ENCODE measurements at regions not wholly inside any gene's neighbourhood (a gene's known extent, or its start where the extent isn't known, plus 50 kb on each side); places are given as distances from the start of the nearest gene placed in this dataset.

GRCh38 chr4:29867412-29867811 lies 852.8 kb upstream of the PCDH7 start:
- TF ChIP-seq CTCF (IDR thresholded peaks at IDR 0.05) (no peak), POLR2A (IDR thresholded peaks at IDR 0.05) (no peak)
- Histone ChIP-seq H3K4me3 (no peak overlapping the region), H3K27ac (no peak overlapping the region), H3K27me3 (no peaks in the 10 kb centered on the region), H3K4me1 (replicated peaks in 1 of 2) (no peaks in the 10 kb centered on the region), H3K36me3 (replicated peaks in 1 of 2) (no peaks in the 10 kb centered on the region), H3K9me3 (replicated peaks in 1 of 3) (no peaks in the 10 kb centered on the region)
- intact Hi-C loops (cut with DNase I), result no loop called here
- WGBS, 4 donors, result 21 to 33% (median 31%) methylated on average over 1 of the region's 1 CpG
- no peak for DNase-seq

- no peak for TF ChIP-seq POLR2A (IDR thresholded peaks at IDR 0.05)
- Histone ChIP-seq H3K9me3 (replicated peaks in 1 of 3) (no peaks in the 10 kb centered on the region), H3K27me3 (no peaks in the 10 kb centered on the region), H3K4me3 (no peak overlapping the region), H3K27ac (no peak overlapping the region), H3K36me3 (replicated peaks in 1 of 2) (no peaks in the 10 kb centered on the region), H3K4me1 (replicated peaks in 1 of 2) (no peaks in the 10 kb centered on the region)
- DNase-seq, result no peak
- WGBS, 4 donors, result 93 to 95% (median 94%) methylated on average over 3 of the region's 3 CpGs
- intact Hi-C loops (cut with DNase I), result no loop called here
Measured at GRCh38 chr4:29900336-29900735, 819.8 kb upstream of the PCDH7 start.

GRCh38 chr4:29908276-29908675 lies 811.9 kb upstream of the PCDH7 start:
- intact Hi-C loops (cut with DNase I), result no loop called here
- Histone ChIP-seq H3K27ac (no peak overlapping the region), H3K4me1 (replicated peaks in 1 of 2) (no peaks in the 10 kb centered on the region), H3K4me3 (no peak overlapping the region), H3K27me3 (no peaks in the 10 kb centered on the region), H3K9me3 (replicated peaks in 1 of 3) (no peaks in the 10 kb centered on the region), H3K36me3 (replicated peaks in 1 of 2) (no peaks in the 10 kb centered on the region)
- no peak for DNase-seq
- WGBS, 4 donors, result 47 to 59% (median 51%) methylated on average over 2 of the region's 2 CpGs
- no peak for TF ChIP-seq POLR2A (IDR thresholded peaks at IDR 0.05)
- TF ChIP-seq CTCF (IDR thresholded peaks at IDR 0.05), result no peak

- Histone ChIP-seq H3K27me3 (no peaks in the 10 kb centered on the region), H3K36me3 (replicated peaks in 1 of 2) (no peaks in the 10 kb centered on the region), H3K27ac (no peak overlapping the region), H3K9me3 (replicated peaks in 1 of 3) (no peaks in the 10 kb centered on the region), H3K4me3 (no peak overlapping the region), H3K4me1 (replicated peaks in 1 of 2) (no peaks in the 10 kb centered on the region)
- intact Hi-C loops (cut with DNase I), result no loop called here
- DNase-seq, result no peak
- TF ChIP-seq POLR2A (IDR thresholded peaks at IDR 0.05) (no peak), CTCF (IDR thresholded peaks at IDR 0.05) (no peak)
- 69 to 89% (median 83%) methylated on average over 2 of the region's 2 CpGs for WGBS, 4 donors
Measured at GRCh38 chr4:29927895-29928294, 792.3 kb upstream of the PCDH7 start.

- WGBS, 4 donors, result 83 to 95% (median 86%) methylated on average over 2 of the region's 2 CpGs
- Histone ChIP-seq H3K36me3 (replicated peaks in 1 of 2) (no peaks in the 10 kb centered on the region), H3K27me3 (no peaks in the 10 kb centered on the region), H3K9me3 (replicated peaks in 1 of 3) (peaks cover 0 to 5% (median 0%) of the 10 kb centered on the region in 3 donors), H3K4me1 (replicated peaks in 1 of 2) (no peaks in the 10 kb centered on the region), H3K4me3 (no peak overlapping the region), H3K27ac (no peak overlapping the region)
- intact Hi-C loops (cut with DNase I), result no loop called here
- DNase-seq, result no peak
- TF ChIP-seq POLR2A (IDR thresholded peaks at IDR 0.05), result no peak
- TF ChIP-seq CTCF (IDR thresholded peaks at IDR 0.05), result no peak
Measured at GRCh38 chr4:29948451-29948850, 771.7 kb upstream of the PCDH7 start.

All from adrenal gland (tissue), 9 donors.